ENCODE measurements at regions not wholly inside any gene's neighbourhood (a gene's known extent, or its start where the extent isn't known, plus 50 kb on each side); places are given as distances from the start of the nearest gene placed in this dataset.
A peak's percentile ranks its signal among the peaks of the same experiment; 100 is the strongest.

DNA sequence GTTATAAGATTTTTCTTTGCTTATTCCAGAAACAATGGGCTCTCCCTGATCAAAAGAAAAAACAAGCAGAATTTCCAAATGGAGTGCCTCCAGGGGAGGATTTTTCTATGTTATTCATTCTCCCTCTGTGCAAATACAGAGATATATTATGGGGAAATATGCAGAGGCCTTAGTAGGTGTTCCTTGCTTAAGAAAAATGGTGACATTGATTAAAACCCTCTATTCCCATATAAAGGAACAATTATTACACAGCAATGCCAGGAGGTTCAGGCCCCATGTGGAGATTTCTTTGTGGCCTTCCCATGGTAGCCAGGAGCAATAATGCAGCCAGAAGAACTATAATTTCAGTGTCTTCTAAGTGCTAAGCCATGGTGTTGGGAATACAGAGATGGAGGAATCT, 255.9 kb upstream of the CXCR4 start:
- no peak for DNase-seq (ENCODE audit: low spot score)

DNA sequence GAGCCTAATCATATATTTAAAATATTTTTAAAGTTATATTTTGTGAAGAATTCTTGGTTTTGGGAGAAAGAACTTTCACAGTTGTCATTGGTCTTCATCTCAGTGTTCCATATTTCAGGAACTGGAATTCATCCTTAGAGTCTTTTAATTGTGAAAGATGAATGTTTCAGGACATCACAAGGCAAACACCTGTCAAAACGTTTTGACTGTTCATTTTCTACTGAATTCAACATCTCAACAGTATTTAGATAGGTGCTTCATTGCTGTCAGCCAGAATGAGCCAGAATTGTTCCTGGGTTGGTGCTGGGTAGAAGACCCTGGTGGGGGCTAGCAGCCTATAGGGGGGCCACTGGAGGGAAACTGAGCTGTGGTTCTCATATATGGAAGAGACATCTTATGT, 255.1 kb upstream of the CXCR4 start:
- no peak for DNase-seq (ENCODE audit: low spot score)

DNA sequence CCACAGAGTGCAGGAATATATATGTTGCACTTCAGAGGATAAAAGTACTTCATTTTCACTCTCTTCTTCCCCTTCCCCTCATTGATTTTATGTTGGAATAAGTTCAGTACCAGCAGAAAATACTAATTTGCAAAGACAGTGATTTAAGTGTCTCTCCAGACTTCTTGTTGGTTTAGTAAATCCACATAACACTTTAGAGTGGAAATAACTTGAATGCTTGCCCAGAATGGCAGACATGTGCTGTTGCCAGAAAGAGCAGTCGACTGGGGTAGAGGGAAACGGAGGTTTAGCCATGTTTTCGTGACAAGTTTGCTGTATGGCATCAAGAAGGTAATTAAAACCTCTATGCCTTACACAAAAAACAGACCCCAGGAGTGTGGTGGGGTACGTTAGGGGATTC, 246.0 kb upstream of the CXCR4 start:
- no peak for DNase-seq (ENCODE audit: low spot score)

DNA sequence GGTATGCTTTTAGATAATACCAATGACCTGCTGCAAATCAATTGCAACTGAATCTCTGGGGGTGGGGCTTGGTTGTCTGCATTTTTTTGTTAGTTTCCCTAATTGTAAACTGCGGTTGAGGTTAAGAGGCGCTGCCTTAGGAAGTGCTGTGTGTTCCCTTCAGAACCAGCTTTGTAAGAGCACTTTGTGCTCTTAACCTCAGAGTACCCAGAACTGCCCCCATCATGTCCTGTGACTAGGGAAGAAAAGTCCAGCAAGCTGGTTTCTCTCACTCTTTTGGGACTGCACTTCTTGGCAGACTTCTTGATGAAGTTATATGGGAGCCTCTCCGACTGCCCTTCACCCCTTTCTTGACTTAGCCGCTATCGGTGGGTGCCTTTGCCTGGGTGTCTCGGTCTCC, 245.5 kb upstream of the CXCR4 start:
- no peak for DNase-seq (ENCODE audit: low spot score)

DNA sequence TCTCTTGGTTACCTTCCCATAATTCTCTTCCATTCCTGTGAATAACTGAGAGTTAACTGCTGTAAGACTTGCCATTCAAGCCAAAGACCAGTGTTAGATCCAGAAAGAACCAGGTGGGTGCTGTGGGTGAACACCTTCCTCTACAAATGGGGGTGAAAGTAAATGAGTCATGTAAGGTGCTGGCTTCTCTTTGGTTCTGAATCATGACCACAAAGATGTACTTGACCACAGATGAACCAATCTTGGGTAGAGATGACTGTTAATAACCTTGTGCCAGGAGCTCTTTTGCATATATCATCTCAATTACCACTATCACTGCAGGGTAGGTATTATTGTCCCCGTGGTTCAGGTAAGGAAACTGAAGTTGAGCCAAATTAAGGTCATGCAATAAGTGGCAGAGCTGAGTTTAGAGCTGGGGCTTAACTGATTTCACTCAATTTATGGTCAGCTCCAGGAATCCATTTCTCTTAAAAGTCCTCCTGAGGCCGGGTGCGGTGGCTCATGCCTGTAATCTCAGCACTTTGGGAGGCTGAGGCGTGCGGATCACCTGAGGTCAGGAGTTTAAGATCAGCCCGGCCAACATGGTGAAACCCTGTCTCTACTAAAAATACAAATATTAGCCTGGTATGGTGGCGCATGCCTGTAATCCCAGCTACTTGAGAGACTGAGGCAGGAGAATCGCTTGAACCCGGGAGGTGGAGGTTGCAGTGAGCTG, 244.9 kb upstream of the CXCR4 start:
- no peak for DNase-seq (ENCODE audit: low spot score)

DNA sequence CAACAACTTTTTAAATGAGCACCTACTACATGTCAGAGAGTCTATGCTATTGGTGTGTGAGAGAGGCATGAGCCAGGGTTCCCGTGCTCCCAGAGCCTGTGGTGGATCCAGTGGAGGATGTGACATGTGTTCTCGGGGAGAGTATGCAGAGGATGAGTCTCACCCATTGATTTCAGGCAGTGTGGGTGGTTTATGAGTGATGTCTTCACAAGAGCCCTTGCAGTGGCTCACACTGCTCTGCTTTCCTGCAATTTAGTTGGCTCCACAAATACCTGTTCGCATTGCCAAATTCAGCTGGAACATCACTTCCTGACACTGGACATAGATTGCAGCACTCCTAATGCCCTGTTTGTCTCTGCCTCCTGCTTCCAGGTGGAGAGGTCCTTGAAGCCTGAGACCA, 243.6 kb upstream of the CXCR4 start:
- DNase-seq (ENCODE audit: low spot score) = no peak

DNA sequence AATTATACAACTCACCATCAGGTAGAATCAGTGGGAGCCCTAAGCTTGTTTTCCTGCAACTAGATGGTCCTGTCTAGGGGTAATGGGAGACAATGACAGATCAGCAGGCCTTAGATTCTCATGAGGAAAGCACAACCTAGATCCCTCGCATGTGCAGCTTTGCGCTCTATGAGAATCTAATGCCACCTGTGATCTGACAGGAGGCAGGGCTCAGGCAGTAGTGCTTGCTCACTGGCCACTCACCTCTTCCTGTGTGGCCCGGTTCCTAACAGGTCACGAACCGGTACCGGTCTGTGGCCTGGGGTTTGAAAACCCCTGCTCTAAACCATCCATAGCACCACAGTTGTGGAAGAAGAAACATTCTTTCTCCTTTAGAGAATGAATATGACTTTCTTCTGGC, 242.8 kb upstream of the CXCR4 start:
- no peak for DNase-seq (ENCODE audit: low spot score)

DNA sequence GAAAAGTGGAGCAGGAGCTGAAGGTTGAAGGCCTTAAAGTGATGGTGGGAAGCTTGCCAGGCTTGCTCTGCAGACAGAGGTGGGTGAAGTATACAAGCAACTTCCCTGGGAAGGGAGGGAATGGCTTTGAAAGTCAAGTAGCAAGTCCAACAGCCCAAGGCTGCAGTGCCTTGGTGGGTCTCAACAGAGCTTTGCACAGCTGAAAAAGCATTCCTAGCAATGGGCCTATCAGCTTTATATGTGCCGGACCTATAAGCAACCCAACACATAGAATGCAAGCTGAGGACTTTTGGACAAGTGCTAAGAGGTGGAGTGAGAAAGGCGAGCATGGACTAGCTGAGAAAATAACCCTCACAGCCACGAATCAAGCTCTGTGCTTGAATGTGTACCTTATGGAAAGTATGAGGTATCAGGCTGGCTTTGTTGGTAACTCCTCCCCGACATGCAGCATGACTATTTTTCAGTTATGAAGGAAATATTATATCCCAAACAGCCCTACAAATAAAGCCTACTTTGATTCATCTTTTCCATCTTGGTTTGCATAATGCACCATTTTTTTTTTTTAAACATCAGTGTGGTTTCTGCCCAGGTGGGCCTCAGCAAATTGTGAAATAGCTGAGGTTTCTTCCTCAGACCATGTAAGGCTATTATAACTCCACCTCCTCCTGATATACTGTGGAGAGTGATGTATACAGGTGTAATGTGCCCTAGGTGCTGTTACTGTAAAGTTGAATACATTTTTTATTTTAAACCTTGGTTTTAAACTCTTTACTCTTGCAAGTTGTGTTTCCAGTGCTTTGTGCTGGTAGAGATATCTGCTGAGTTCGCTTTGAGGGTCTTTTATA, 241.4 kb upstream of the CXCR4 start:
- DNase-seq (ENCODE audit: low spot score) = no peak

DNA sequence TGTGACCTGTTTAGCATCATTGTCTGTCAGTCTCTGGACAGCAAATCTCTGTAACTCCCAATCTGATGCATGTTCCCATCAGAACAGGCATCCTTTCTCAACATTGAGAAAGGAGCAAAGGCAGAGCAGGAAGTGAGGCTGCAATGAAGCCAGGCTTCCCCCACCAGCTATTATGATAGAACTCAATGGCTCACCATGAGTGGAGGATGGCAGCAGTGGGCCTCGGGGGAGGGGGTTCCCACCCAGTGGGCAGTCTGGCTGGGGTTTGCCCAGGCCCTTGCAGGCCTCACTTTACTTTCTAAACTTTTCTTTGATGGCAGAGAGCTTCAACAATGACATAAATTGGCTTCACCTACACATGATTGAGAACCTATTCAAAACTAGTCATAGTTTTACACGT, 240.6 kb upstream of the CXCR4 start:
- DNase-seq (ENCODE audit: low spot score) = no peak

DNA sequence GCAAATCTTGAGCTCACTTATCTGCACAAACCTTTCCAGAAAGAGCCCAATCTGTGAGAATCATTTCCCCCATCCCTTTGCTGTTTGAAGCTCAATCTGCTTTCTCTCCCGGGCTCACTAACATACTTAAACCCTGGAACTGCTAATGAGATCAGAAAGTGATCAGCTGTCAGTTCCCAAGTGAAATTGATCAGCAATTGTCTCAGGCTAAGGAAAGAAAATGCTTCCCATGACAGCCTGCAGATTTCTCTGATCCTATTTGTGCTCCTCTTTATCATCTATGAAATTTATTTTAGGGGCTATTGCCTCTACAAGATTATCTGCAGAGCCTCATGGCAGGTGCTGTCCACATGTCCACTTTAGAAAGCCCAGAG, 239.0 kb upstream of the CXCR4 start:
- no peak for DNase-seq (ENCODE audit: low spot score)

DNA sequence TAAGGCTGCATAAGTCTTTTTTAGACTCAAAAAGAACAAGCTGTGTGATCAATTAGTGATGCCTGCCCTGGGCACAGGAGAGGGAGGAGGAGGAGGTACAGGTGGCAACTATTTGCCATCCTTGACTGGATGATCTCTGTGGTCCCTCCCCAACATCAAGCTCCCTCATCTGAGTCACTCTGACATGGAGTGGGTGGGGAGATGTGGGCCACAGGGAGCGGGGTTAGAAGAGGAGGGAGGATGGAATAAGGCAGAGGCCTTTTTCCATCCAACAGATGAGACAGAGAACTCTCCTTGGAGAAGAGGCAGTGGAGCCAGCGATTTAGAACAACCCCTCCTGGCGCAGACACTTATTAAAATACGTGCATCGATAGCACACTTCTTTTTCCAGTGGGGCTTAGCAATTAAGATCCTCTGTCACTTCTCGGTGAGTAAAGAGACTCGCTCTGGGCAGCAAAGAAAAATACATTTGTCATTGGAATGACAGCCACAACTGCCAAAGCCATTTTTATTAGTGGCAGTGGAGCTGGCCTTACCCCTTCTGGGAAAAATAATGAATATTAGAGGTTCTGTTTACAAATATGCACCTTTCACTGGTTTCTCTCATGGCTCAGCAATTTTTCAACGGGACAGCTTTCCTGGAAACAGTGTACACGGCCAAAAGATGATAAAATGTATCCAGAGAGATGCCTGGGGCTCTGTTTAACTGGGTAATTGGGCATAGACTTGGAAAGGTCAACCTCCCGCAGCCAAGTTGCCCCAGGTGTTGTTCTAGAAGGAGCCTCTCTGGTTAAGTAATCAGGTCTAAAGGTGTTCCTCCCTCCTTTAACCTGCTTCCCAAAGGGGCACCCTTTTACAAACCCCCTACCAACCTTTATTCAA, 238.4 kb upstream of the CXCR4 start:
- no peak for DNase-seq (ENCODE audit: low spot score)

DNA sequence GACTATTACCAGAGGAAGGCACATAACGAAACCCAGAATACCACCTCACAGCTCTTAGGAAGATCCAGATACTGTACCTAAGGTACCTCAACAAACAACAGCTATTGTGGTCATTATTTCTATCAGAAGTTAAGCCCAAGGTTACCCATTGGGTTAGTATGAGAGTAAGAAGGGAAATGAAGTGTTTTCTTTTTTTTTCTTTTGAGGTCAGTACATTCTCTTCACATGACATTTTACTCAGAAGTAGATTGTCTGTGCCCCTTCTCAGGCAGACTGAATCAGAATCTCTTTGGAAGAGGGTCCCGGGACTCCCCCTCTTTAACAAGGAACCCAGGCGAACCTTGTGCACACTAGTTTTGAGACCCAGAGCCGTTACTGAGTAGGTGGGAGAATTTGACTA, 233.7 kb upstream of the CXCR4 start:
- DNase-seq (ENCODE audit: low spot score) = no peak

DNA sequence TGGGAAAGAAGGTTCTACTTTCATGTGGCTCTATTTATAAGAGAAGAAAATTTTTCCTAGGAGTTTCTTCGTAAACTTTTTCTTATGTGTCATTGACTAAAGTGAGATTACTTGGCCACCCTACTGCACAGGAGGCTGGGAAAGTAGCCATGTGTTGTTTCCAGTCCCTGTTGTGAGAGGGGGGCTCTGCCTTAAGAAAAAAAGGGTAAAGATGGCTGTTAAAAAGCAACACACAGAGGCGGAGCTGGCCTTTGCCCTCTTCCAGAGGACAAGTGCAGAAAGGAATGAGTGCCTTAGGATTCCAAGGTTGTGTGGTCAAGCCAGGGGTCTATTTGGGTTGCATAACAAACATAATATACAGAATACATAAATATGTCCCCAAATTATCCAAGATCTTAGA, 230.0 kb upstream of the CXCR4 start:
- no peak for DNase-seq (ENCODE audit: low spot score)

DNA sequence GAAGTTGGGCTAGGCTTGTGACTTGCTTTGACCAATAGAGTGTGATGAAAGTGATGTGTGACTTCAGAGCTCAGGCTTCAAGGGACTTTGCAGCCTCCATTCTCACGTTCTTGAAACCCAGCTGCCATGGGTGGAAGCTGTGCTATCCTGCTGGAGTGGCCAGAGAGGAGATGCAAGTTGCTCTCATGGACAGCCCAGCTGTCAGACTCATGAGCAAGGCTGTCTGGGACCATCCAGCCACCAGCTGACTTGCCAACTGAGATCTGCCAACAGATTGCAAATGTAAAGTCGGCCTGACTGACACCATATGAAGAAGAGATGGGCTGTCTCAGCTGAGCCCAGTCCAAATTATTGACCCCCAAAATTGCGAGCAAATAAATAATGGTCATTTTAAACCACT, 226.4 kb upstream of the CXCR4 start:
- DNase-seq (ENCODE audit: low spot score) = no peak

DNA sequence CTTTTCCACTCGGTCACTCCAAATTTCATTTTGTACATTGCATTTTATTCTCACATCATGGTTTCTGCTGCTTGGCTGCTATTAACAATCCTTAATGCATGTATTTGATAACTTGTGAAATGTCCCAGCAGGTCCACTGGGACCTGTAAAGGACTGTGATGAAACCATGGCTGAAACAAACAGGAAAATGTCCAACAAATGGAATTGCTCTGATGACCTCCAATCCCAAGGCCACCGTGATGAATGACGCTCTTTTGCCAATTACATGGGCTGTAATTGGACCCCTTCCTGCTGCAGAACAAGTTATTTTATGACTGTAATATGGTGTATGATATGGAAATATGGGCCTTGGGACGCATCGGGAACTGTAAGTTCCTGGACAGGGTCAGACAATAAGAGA, 224.2 kb upstream of the CXCR4 start:
- DNase-seq (ENCODE audit: low spot score) = no peak

DNA sequence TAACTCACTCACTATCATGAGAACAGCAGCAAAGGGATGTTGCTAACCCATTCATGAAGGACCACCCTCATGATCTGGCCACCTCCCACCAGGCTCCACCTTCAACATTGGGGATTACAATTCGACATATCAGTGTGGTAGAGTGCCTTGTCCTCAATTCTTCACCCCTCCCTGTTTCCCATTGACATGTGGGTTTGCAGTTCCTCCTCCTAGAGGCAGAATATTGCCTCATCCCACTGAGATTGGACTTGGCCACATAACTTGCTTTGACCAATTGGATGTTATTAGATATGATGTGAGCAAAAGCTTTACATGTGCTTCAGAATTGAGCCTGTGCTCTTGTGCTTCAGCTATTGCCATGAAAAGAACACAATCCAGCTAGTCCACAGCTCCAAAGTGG, 217.0 kb upstream of the CXCR4 start:
- no peak for DNase-seq (ENCODE audit: low spot score)

DNA sequence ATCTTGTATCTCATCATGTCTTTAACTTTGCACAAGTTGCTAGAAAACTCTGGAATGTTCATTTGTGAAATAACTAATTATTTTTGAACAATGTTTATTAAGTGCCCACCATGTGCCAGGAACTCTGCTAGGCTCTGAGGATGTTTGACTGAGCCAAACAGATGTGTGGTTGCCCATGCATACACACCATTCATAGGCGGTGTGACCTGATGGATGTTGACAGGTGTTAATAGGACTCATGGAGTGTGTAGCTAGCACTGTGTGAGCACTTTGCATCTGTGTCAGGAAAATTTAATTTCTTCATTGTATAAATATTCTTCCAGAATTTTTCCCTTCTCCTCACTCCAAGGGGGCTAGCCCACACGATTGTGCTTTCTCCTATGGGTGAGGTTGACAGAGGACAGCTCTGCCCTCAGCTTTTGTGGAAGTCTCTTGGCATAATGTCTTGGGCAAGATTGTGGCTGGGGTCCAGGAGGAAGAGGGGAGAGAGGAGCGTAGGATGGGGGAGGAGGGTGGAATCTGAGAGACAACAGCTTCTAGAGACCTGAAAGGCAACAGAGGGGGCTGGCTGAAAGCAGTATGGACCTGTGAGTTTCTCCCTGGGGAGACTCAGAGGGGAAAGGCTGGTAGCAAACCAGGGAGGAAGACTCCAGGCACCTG, 214.6 kb upstream of the CXCR4 start:
- no peak for DNase-seq (ENCODE audit: low spot score)

DNA sequence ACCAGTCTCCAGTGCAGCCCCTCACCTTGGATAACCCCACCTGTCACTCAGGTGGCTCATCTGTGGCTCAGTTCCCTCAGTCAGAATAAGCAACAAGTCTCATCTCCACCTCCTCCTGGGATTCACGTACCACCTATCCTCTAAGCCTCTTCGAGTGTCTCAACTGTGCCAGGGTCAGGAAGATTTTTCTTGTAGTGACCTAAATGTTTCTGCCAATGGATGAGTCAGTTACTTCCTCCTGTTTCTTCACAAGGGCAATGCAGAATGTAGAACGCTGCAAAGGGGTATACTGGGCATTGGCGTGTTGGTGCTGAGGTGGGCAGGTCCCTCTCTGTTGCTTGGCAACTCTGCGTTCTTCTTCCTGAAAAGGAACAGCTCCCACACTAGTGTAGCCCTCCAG, 213.3 kb upstream of the CXCR4 start:
- DNase-seq (ENCODE audit: low spot score) = no peak

DNA sequence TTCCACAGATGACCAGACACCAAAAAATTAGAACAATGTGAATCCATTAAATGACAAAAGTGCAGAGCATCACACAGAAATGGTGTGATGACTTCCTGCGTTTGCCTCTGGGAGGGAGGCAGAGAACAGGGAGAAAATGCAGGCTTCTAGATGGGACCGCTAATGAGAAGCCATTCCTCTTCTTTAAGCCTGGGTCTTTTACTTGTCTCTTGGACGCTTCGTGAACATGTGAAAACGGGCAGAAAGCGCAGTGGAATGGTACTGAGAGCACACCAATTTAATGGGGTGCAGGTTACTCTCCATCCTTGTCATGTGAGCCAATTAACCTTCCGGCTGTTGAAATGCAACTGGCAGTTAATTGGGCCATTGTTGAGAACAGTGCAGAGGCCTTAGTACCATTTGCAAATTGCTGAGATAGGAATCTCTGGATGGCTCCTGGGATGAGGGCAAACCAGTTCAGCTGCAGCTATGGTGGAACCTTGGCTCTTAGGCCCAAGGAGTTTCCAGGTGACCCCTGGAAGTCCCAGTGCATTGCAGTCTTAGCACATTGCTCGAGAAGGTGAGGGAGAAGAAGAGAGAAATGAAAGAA, 210.4 kb upstream of the CXCR4 start:
- DNase-seq (ENCODE audit: low spot score) = no peak

DNA sequence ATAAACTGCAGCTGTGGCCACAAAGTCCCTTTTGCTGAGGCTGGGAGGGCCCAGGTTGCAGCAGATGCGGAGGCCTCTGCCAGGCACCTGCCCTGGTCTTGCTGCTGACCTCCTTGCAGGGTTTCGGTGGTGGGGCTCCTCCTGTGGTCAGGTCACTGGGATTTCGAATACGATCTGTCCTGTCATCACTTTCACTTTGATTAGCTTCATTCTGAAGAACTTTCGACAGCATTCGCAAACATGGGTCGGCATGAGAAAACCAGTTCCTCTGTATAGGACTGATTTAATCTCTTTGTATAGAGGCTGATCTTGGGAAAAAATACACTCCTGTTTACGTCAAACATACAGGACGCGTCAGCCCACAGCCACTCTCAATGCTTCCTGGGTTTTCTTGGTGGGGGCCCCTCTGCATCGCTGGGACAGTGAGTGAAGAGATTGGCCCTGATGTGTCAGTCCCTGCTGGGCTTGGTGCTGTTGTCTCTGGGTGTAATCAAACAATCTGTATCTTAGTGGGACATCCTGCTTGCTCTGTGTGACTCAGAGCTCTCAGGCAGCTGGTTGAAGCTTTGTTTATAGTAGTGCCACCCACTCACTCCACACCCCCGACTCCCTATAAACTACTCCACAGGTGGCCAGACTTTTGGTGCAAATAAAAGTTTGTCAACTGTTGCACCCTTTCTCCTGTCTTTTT, 209.4 kb upstream of the CXCR4 start:
- peak; percentile 17 for DNase-seq (ENCODE audit: low spot score)

DNA sequence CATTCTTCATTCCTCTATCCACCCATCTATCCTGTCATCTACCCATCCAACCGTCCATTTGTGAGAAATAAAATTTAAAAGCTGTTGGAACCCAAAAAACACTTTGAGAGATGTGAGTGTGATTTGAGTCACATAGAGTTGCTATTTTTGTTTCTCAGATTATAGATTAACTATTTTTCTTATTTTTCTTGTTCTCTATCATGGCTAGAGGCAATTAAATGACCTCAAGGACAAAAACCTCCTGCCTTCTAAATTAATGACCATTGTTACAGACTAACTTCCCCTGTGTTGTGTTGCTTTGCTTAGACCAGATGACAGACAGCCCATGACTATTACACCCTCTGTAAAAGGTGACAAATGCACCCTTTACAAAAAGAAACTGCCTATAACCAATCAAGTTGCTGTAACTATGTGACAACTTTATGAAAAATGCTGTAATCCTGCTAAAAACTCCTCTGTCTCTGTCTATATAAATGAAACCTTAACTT, 207.9 kb upstream of the CXCR4 start:
- DNase-seq (ENCODE audit: low spot score) = no peak

All from COLO829 (cell line).